ENCODE measurements at regions not wholly inside any gene's neighbourhood (a gene's known extent, or its start where the extent isn't known, plus 50 kb on each side); places are given as distances from the start of the nearest gene placed in this dataset.

GRCh38 chr16:86427433-86427851 is 82.9 kb upstream of the FOXF1 start:
- H3K9me3 ChIP-seq = no peaks in the 10 kb centered on the region
- no peak overlapping the region for H3K27ac ChIP-seq
- H3K9ac ChIP-seq (ENCODE audit: low read depth in 2 of 2, low read length in 2 of 2) = no peak overlapping the region
- H3K4me1 ChIP-seq = no peaks in the 10 kb centered on the region
- no peak overlapping the region for H3K4me3 ChIP-seq
- no peak for DNase-seq
- intact Hi-C loops (cut with DNase I) = no loop called here
- no peaks in the 10 kb centered on the region for H3K36me3 ChIP-seq
- TF ChIP-seq, protein P1, sequence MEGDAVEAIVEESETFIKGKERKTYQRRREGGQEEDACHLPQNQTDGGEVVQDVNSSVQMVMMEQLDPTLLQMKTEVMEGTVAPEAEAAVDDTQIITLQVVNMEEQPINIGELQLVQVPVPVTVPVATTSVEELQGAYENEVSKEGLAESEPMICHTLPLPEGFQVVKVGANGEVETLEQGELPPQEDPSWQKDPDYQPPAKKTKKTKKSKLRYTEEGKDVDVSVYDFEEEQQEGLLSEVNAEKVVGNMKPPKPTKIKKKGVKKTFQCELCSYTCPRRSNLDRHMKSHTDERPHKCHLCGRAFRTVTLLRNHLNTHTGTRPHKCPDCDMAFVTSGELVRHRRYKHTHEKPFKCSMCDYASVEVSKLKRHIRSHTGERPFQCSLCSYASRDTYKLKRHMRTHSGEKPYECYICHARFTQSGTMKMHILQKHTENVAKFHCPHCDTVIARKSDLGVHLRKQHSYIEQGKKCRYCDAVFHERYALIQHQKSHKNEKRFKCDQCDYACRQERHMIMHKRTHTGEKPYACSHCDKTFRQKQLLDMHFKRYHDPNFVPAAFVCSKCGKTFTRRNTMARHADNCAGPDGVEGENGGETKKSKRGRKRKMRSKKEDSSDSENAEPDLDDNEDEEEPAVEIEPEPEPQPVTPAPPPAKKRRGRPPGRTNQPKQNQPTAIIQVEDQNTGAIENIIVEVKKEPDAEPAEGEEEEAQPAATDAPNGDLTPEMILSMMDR (IDR thresholded peaks at IDR 0.05) = no peak
- no peaks in the 10 kb centered on the region for H3K27me3 ChIP-seq

DNA sequence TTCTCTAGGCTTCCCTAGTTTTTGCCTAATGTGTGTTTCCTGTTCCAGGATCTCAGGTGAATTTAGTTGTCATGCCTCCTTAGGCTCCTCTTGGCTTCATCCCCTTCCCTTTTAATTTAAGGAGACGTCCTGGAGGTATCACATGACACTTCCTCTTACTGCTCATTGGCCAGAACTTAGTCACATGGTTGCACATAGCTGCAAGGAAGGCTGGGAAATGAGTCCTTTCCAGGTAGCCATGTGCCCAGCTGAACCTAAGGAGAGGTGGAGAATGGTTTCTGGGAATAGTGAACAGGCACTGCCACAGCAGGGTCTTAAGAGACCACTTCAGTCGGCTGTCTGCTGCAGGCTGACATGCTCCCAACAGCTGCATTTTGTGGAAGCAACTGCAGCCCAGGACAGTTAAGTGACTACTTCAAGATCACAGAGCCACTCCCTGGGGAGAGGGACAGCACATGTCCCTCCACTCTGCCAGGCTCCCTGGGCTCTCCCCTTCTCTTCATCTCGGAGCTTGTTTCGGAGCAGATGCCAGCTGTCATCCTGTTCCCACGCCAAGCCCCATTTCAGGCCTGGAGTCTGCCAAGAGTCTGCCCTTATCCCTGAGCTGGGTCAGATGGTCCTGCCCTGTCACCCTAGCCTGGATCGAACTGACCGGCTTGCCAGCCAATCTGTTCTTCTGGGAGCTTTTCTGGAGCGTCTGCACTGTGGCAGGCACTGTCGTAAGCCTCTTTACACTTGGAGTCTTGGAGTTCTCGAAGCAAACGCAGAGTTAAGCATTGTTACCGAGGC is 81.4 kb upstream of the FOXF1 start:
- Histone ChIP-seq H3K27me3 (no peaks in the 10 kb centered on the region), H3K36me3 (no peaks in the 10 kb centered on the region), H3K27ac (no peak overlapping the region), H3K9me3 (no peaks in the 10 kb centered on the region), H3K4me1 (no peaks in the 10 kb centered on the region), H3K4me3 (no peak overlapping the region), H3K9ac (ENCODE audit: low read depth in 2 of 2, low read length in 2 of 2) (no peak overlapping the region)
- TF ChIP-seq, protein P1 (IDR thresholded peaks at IDR 0.05) = no peak
- no peak for DNase-seq
- intact Hi-C loops (cut with DNase I) = no loop called here

DNA sequence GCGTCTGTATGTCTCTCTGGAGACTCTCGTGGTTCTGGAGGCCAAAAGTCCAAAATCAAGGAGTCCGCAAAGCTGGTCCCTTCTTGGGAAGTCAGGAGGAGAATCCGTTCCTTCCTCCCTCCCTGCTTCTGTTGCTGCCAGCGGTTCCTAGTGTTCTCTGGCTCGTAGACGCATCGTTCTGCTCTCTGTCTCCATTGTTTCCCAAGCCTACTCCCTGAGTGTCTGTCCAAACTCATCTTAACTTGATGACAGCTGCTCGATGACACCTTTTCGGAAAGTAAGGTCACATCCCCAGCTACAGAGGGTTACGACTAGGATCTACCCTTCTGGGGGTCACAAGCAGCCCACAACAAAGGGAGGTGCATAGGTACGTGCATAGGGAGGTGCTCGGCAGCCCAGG is 80.7 kb upstream of the FOXF1 start:
- H3K27ac ChIP-seq = no peak overlapping the region
- no peak for DNase-seq
- no peaks in the 10 kb centered on the region for H3K36me3 ChIP-seq
- intact Hi-C loops (cut with DNase I) = no loop called here
- H3K27me3 ChIP-seq = no peaks in the 10 kb centered on the region
- TF ChIP-seq, protein P1 (IDR thresholded peaks at IDR 0.05) = no peak
- H3K9me3 ChIP-seq = no peaks in the 10 kb centered on the region
- H3K4me3 ChIP-seq = no peak overlapping the region
- H3K4me1 ChIP-seq = no peaks in the 10 kb centered on the region
- H3K9ac ChIP-seq (ENCODE audit: low read depth in 2 of 2, low read length in 2 of 2) = no peak overlapping the region

- H3K4me3 ChIP-seq = no peak overlapping the region
- no peaks in the 10 kb centered on the region for H3K36me3 ChIP-seq
- TF ChIP-seq, protein P1 (IDR thresholded peaks at IDR 0.05) = no peak
- intact Hi-C loops (cut with DNase I) = no loop called here
- no peaks in the 10 kb centered on the region for H3K4me1 ChIP-seq
- no peaks in the 10 kb centered on the region for H3K9me3 ChIP-seq
- no peak for DNase-seq
- H3K27me3 ChIP-seq = no peaks in the 10 kb centered on the region
- peak overlapping the region in 1 of 2 donors; percentile 16 for H3K9ac ChIP-seq (ENCODE audit: low read depth in 2 of 2, low read length in 2 of 2)
- no peak overlapping the region for H3K27ac ChIP-seq
Observed at GRCh38 chr16:86430814-86431213, 79.5 kb upstream of the FOXF1 start.

DNA sequence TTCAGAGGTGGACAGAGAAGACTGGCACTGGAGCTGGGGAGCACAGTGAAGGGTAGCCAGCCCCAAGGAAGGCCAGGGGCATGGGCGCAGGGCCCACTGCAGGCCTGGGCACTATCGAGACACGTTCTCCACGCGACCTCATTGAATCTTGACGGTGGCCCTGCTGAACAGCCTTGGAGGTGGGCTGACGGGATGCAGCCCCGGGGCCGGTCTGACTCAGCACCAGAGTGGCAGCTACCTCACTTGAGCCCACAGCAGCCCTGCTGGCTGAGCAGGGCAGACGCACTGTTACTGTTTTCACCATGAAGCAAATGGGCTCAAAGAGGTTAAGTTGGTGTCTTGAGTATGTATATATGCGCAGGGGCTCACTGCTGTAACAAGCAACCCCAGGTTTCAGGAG is 78.8 kb upstream of the FOXF1 start:
- intact Hi-C loops (cut with DNase I) = no loop called here
- H3K4me1 ChIP-seq = no peaks in the 10 kb centered on the region

More for the DNA sequence above, 78.8 kb upstream of the FOXF1 start:
- DNase-seq = no peak
- no peaks in the 10 kb centered on the region for H3K36me3 ChIP-seq
- H3K9ac ChIP-seq (ENCODE audit: low read depth in 2 of 2, low read length in 2 of 2) = no peak overlapping the region
- H3K27me3 ChIP-seq = no peaks in the 10 kb centered on the region
- no peak overlapping the region for H3K4me3 ChIP-seq
- peak overlapping the region; percentile 22 for H3K27ac ChIP-seq
- TF ChIP-seq, protein P1 (IDR thresholded peaks at IDR 0.05) = no peak
- H3K9me3 ChIP-seq = no peaks in the 10 kb centered on the region

Measured in colonic mucosa (tissue), 4 donors.